HEK293T (cell line): ENCODE measurements at regions not wholly inside any gene's neighbourhood (a gene's known extent, or its start where the extent isn't known, plus 50 kb on each side); places are given as distances from the start of the nearest gene placed in this dataset.

Experiments used
- ARNT ChIP-seq: fragments of 450-650 bp; IDR thresholded peaks from 2 replicates; pipeline ENCODE4 v1.6.1; 2017; ENCODE audit warnings: mild to moderate bottlenecking
- BHLHE40 ChIP-seq: fragments of 450-650 bp; IDR thresholded peaks from 2 replicates; pipeline ENCODE4 v1.6.1; 2016; ENCODE audit warnings: mild to moderate bottlenecking, moderate library complexity, borderline replicate concordance
- ELF4 ChIP-seq: fragments of 450-650 bp; IDR thresholded peaks from 2 replicates; pipeline ENCODE4 v1.6.1; 2017; ENCODE audit warnings: antibody characterized with exemption
- FOXA1 ChIP-seq: fragments of 450-650 bp; IDR thresholded peaks from 2 replicates; pipeline ENCODE4 v1.6.1; 2016; ENCODE audit warnings: mild to moderate bottlenecking
- FOXK2 ChIP-seq: fragments of 450-650 bp; IDR thresholded peaks from 2 replicates; pipeline ENCODE4 v1.6.1; 2016; ENCODE audit warnings: mild to moderate bottlenecking
- FOXM1 ChIP-seq: fragments of 450-650 bp; IDR thresholded peaks from 2 replicates; pipeline ENCODE4 v1.6.1; 2017; ENCODE audit warnings: mild to moderate bottlenecking, borderline replicate concordance
- HDGF ChIP-seq: fragments of 450-650 bp; IDR thresholded peaks from 2 replicates; pipeline ENCODE4 v1.6.1; 2017; ENCODE audit warnings: antibody characterized with exemption, borderline replicate concordance
- L3MBTL2 ChIP-seq: fragments of 450-650 bp; conservative IDR thresholded peaks from 2 replicates; pipeline ENCODE4 v1.6.1; 2016; ENCODE audit warnings: mild to moderate bottlenecking
- LEF1 ChIP-seq: fragments of 450-650 bp; IDR thresholded peaks from 2 replicates; pipeline ENCODE4 v1.6.1; 2017; ENCODE audit warnings: mild to moderate bottlenecking, borderline replicate concordance
- NFRKB ChIP-seq: fragments of 450-650 bp; IDR thresholded peaks from 2 replicates; pipeline ENCODE4 v1.6.1; 2016; ENCODE audit warnings: mild to moderate bottlenecking, moderate library complexity
- SP1 ChIP-seq: fragments of 450-650 bp; IDR thresholded peaks from 2 replicates; pipeline ENCODE4 v1.6.1; 2017
- SUZ12 ChIP-seq: fragments of 450-650 bp; IDR thresholded peaks from 2 replicates; pipeline ENCODE4 v1.6.1; 2016; ENCODE audit warnings: mild to moderate bottlenecking
- ZNF384 ChIP-seq: fragments of 450-650 bp; IDR thresholded peaks from 2 replicates; pipeline ENCODE4 v1.6.1; 2016
- TF ChIP-seq, protein P1 (sequence below): fragments of 450-650 bp; IDR thresholded peaks from 2 replicates; pipeline ENCODE4 v1.6.1; 2016

DNA sequence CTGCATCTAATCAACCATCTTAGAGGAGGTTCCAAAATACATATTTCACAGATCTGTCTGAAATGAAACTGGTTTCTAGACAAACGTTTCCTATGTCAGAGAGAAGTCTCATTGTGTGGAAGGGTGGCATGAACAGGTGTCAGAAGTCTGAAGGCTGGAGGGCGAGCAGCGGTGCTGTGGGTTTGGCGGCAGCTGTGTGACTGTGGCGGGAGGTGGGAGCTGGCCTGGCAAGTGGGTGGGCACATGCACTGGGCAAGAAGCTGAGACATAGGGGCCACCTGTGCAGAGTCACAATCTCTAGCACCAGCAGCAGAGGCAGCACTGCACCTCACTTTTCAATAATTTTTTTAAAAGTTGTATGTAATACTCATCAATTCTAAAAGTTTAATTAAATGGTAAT is 346.3 kb downstream of the DSC3 start:
- TF ChIP-seq FOXM1 (no peak), SP1 (no peak), HDGF (no peak), ELF4 (no peak), ZNF384 (no peak), L3MBTL2 (no peak), SUZ12 (no peak), BHLHE40 (no peak), FOXK2 (no peak), FOXA1 (no peak), LEF1 (no peak), NFRKB (no peak), ARNT (no peak)
- TF ChIP-seq, protein P1, sequence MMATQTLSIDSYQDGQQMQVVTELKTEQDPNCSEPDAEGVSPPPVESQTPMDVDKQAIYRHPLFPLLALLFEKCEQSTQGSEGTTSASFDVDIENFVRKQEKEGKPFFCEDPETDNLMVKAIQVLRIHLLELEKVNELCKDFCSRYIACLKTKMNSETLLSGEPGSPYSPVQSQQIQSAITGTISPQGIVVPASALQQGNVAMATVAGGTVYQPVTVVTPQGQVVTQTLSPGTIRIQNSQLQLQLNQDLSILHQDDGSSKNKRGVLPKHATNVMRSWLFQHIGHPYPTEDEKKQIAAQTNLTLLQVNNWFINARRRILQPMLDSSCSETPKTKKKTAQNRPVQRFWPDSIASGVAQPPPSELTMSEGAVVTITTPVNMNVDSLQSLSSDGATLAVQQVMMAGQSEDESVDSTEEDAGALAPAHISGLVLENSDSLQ = no peak
